ENCODE measurements at regions not wholly inside any gene's neighbourhood (a gene's known extent, or its start where the extent isn't known, plus 50 kb on each side); places are given as distances from the start of the nearest gene placed in this dataset.

DNA sequence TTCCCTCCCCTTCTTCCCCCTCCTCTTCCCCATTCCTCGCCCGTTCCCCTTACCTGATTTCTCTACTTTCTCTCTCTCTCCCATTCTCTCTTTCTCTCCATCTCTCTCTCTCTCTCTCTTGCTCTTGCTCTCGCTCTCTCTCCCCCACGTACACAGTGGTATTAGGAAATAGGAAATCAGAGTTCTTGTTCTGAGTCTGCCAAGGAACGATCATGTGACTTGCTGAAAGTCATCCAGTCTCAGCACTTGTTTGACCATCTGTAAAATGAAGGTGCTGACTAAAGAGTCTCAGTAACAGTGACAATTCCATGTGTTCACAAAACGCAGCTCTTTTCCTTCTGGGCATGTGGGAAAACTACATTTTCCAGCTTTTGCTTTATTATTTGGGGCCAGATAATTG is 445.0 kb upstream of the TGFBR2 start:
- Histone ChIP-seq H3K4me3 (ENCODE audit: low read depth, low read length) (no peak overlapping the region), H3K27ac (ENCODE audit: low read depth, low read length) (no peak overlapping the region), H3K79me2 (ENCODE audit: control insufficient read depth, insufficient read depth, low read length, unreplicated experiment) (no peaks in the 10 kb centered on the region), H3K4me1 (ENCODE audit: control insufficient read depth, insufficient read depth, low read length, unreplicated experiment) (peaks cover 31% of the 10 kb centered on the region), H2AFZ (ENCODE audit: low read length, unreplicated experiment) (peak overlapping the region; percentile 47), H3K36me3 (ENCODE audit: insufficient read depth, low read length) (no peaks in the 10 kb centered on the region), H3K27me3 (ENCODE audit: insufficient read depth, low read length) (no peaks in the 10 kb centered on the region)

GRCh38 chr3:30162579-30162978 is 443.8 kb upstream of the TGFBR2 start:
- H3K79me2 ChIP-seq (ENCODE audit: control insufficient read depth, insufficient read depth, low read length, unreplicated experiment), result no peaks in the 10 kb centered on the region
- no peaks in the 10 kb centered on the region for H3K36me3 ChIP-seq (ENCODE audit: insufficient read depth, low read length)

DNA sequence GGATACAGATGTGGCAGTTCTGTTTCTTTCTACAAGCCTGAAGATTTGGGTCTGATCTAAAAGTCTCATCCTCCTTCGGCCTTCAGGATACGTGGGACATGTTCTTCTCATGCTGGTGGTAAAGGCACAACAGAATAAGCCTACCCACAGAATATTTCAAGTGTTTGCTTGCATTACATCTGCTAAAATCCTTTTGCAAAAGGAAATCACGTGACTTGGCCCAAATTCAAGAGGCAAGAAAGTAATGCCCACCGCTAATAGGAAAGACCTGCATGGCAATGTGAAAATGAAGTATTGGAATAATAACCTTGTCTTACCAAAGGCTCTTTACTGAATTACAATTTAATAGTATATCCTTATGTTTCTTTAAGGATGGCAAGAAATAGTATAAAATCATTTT is 439.9 kb upstream of the TGFBR2 start:
- no peak overlapping the region for H3K4me3 ChIP-seq (ENCODE audit: low read depth, low read length)
- H2AFZ ChIP-seq (ENCODE audit: low read length, unreplicated experiment), result no peak overlapping the region

More at GRCh38 chr3:30162579-30162978, 443.8 kb upstream of the TGFBR2 start:
- no peak overlapping the region for H3K4me3 ChIP-seq (ENCODE audit: low read depth, low read length)
- H2AFZ ChIP-seq (ENCODE audit: low read length, unreplicated experiment), result peak overlapping the region; percentile 29
- no peaks in the 10 kb centered on the region for H3K27me3 ChIP-seq (ENCODE audit: insufficient read depth, low read length)
- H3K4me1 ChIP-seq (ENCODE audit: control insufficient read depth, insufficient read depth, low read length, unreplicated experiment), result peaks cover 21% of the 10 kb centered on the region
- 0 out of 2 replicates have a peak overlapping the region, but pooled peaks have one; percentile 21 for H3K27ac ChIP-seq (ENCODE audit: low read depth, low read length)

GRCh38 chr3:30167541-30168011 is 438.8 kb upstream of the TGFBR2 start:
- H3K4me1 ChIP-seq (ENCODE audit: control insufficient read depth, insufficient read depth, low read length, unreplicated experiment), result peaks cover 6% of the 10 kb centered on the region
- no peaks in the 10 kb centered on the region for H3K27me3 ChIP-seq (ENCODE audit: insufficient read depth, low read length)
- H3K4me3 ChIP-seq (ENCODE audit: low read depth, low read length), result no peak overlapping the region
- no peaks in the 10 kb centered on the region for H3K79me2 ChIP-seq (ENCODE audit: control insufficient read depth, insufficient read depth, low read length, unreplicated experiment)
- peak overlapping the region; percentile 15 for H2AFZ ChIP-seq (ENCODE audit: low read length, unreplicated experiment)
- H3K36me3 ChIP-seq (ENCODE audit: insufficient read depth, low read length), result no peaks in the 10 kb centered on the region
- no peak overlapping the region for H3K27ac ChIP-seq (ENCODE audit: low read depth, low read length)

More for the DNA sequence above, 439.9 kb upstream of the TGFBR2 start:
- Histone ChIP-seq H3K27ac (ENCODE audit: low read depth, low read length) (no peak overlapping the region), H3K36me3 (ENCODE audit: insufficient read depth, low read length) (no peaks in the 10 kb centered on the region), H3K27me3 (ENCODE audit: insufficient read depth, low read length) (no peaks in the 10 kb centered on the region), H3K4me1 (ENCODE audit: control insufficient read depth, insufficient read depth, low read length, unreplicated experiment) (peaks cover 15% of the 10 kb centered on the region), H3K79me2 (ENCODE audit: control insufficient read depth, insufficient read depth, low read length, unreplicated experiment) (no peaks in the 10 kb centered on the region)

DNA sequence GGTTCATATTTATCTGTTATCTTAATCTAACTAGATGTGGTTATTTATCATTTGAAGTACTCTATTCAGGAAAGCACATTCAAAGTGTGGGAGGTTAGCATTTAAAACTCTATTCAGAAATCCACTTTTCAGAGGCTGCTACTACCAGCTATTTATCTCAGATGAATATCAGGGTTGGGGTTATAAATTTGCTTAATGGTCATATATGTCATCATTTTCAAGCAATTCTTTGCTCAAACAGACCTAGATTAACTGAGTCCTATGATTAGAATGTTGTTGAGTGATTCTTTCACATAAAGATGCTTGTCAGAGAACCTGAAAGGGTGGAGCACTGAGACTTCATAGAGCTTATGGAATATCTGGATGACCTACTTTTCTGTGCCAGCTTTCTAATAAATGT is 436.9 kb upstream of the TGFBR2 start:
- Histone ChIP-seq H3K27ac (ENCODE audit: low read depth, low read length) (no peak overlapping the region), H3K36me3 (ENCODE audit: insufficient read depth, low read length) (no peaks in the 10 kb centered on the region), H3K27me3 (ENCODE audit: insufficient read depth, low read length) (no peaks in the 10 kb centered on the region), H3K79me2 (ENCODE audit: control insufficient read depth, insufficient read depth, low read length, unreplicated experiment) (no peaks in the 10 kb centered on the region), H2AFZ (ENCODE audit: low read length, unreplicated experiment) (no peak overlapping the region), H3K4me1 (ENCODE audit: control insufficient read depth, insufficient read depth, low read length, unreplicated experiment) (no peaks in the 10 kb centered on the region), H3K4me3 (ENCODE audit: low read depth, low read length) (no peak overlapping the region)

- no peak overlapping the region for H3K4me3 ChIP-seq (ENCODE audit: low read depth, low read length)
- no peak overlapping the region for H3K27ac ChIP-seq (ENCODE audit: low read depth, low read length)
- no peak overlapping the region for H2AFZ ChIP-seq (ENCODE audit: low read length, unreplicated experiment)
- H3K36me3 ChIP-seq (ENCODE audit: insufficient read depth, low read length), result no peaks in the 10 kb centered on the region
- H3K79me2 ChIP-seq (ENCODE audit: control insufficient read depth, insufficient read depth, low read length, unreplicated experiment), result no peaks in the 10 kb centered on the region
- H3K4me1 ChIP-seq (ENCODE audit: control insufficient read depth, insufficient read depth, low read length, unreplicated experiment), result no peaks in the 10 kb centered on the region
- no peaks in the 10 kb centered on the region for H3K27me3 ChIP-seq (ENCODE audit: insufficient read depth, low read length)
These were observed 435.5 kb upstream of the TGFBR2 start for GRCh38 chr3:30170681-30171438.

DNA sequence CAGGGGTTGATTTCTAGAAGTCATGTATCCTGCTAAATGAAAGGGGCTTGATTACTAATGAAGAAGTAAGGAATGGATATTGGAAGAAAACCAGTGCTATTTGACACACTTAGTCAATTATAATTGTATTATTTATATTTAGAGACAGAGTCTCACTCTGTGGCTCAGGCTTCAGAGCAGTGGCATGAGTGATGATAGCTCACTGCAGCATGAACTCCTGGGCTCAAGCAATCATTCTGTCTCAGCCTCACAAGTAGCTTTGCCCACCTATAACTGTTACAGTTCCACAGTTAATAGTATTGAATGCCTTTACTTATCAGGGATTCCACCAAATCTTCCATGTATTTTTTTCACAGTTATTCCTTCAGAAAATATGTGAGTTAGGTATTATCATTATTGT is 432.0 kb upstream of the TGFBR2 start:
- no peaks in the 10 kb centered on the region for H3K27me3 ChIP-seq (ENCODE audit: insufficient read depth, low read length)
- no peaks in the 10 kb centered on the region for H3K4me1 ChIP-seq (ENCODE audit: control insufficient read depth, insufficient read depth, low read length, unreplicated experiment)
- H2AFZ ChIP-seq (ENCODE audit: low read length, unreplicated experiment), result no peak overlapping the region
- H3K4me3 ChIP-seq (ENCODE audit: low read depth, low read length), result no peak overlapping the region
- H3K79me2 ChIP-seq (ENCODE audit: control insufficient read depth, insufficient read depth, low read length, unreplicated experiment), result no peaks in the 10 kb centered on the region
- no peaks in the 10 kb centered on the region for H3K36me3 ChIP-seq (ENCODE audit: insufficient read depth, low read length)
- no peak overlapping the region for H3K27ac ChIP-seq (ENCODE audit: low read depth, low read length)

DNA sequence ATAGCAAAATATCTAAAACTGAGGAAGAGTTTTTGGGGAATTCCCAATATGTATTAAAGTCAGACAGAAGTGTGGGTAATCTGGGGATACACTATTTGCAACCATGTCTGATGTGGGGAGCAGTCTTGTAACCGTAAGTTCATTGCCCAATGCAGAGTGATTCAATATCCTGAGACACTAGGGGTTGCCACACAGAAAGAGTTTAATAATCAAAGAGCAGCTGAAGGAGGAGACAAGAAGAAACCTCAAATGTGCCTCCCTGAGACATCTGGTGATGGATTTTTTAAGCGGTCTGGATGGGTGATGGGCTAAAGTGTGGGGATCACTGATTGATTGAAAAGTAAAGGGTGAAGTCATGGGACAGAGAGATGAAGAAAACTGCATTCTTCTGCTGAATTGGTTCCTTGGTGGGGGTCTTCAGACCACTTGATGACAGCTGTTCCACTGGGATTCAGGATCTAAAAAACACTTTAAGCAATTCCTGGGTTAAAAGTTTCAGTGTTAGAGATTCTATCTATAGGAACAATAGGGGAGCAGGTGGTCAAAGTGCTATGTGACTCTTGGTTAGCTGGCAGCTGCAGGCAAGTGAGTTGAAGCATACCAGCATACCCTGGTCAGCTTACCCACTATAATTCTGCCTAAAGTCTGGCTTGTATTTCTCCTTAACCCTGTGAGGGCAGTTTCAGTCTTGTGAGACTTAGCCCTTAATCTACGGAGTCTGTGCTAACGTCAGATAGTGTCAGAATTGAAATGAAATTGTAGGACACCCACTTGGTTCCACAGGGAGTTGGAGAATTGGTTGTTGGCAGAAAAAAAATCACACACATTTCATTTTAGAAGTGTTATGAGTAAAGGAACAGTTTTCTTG is 425.9 kb upstream of the TGFBR2 start:
- peak overlapping the region; percentile 23; the same call in 1 of the 2 replicates for H3K27ac ChIP-seq (ENCODE audit: low read depth, low read length)
- H3K27me3 ChIP-seq (ENCODE audit: insufficient read depth, low read length), result no peaks in the 10 kb centered on the region
- H3K4me3 ChIP-seq (ENCODE audit: low read depth, low read length), result no peak overlapping the region

DNA sequence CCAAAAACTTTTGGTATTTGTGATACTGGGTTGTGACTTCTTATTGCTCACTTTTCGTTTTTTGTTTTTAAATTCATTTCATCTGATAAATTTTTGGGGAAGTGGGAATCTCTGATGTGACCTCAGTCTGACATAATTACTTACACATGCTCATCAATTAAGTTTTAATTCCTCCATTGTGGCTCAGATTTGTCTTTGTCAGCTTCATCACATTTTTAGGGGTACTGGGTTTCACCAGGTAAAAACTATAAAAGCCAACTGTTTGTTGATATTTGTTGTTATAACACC is 425.3 kb upstream of the TGFBR2 start:
- Histone ChIP-seq H3K36me3 (ENCODE audit: insufficient read depth, low read length) (no peaks in the 10 kb centered on the region), H3K4me1 (ENCODE audit: control insufficient read depth, insufficient read depth, low read length, unreplicated experiment) (peaks cover 13% of the 10 kb centered on the region), H2AFZ (ENCODE audit: low read length, unreplicated experiment) (peak overlapping the region; percentile 28), H3K27me3 (ENCODE audit: insufficient read depth, low read length) (no peaks in the 10 kb centered on the region), H3K4me3 (ENCODE audit: low read depth, low read length) (no peak overlapping the region), H3K27ac (ENCODE audit: low read depth, low read length) (no peak overlapping the region), H3K79me2 (ENCODE audit: control insufficient read depth, insufficient read depth, low read length, unreplicated experiment) (no peaks in the 10 kb centered on the region)

More for the DNA sequence above, 425.9 kb upstream of the TGFBR2 start:
- H3K4me1 ChIP-seq (ENCODE audit: control insufficient read depth, insufficient read depth, low read length, unreplicated experiment), result peaks cover 13% of the 10 kb centered on the region
- H3K36me3 ChIP-seq (ENCODE audit: insufficient read depth, low read length), result no peaks in the 10 kb centered on the region
- H2AFZ ChIP-seq (ENCODE audit: low read length, unreplicated experiment), result peak overlapping the region; percentile 28
- H3K79me2 ChIP-seq (ENCODE audit: control insufficient read depth, insufficient read depth, low read length, unreplicated experiment), result no peaks in the 10 kb centered on the region

- no peak overlapping the region for H2AFZ ChIP-seq (ENCODE audit: low read length, unreplicated experiment)
- no peak overlapping the region for H3K27ac ChIP-seq (ENCODE audit: low read depth, low read length)
- H3K4me3 ChIP-seq (ENCODE audit: low read depth, low read length), result no peak overlapping the region
- H3K4me1 ChIP-seq (ENCODE audit: control insufficient read depth, insufficient read depth, low read length, unreplicated experiment), result peaks cover 13% of the 10 kb centered on the region
- no peaks in the 10 kb centered on the region for H3K79me2 ChIP-seq (ENCODE audit: control insufficient read depth, insufficient read depth, low read length, unreplicated experiment)
- no peaks in the 10 kb centered on the region for H3K27me3 ChIP-seq (ENCODE audit: insufficient read depth, low read length)
- no peaks in the 10 kb centered on the region for H3K36me3 ChIP-seq (ENCODE audit: insufficient read depth, low read length)
These were observed 424.8 kb upstream of the TGFBR2 start for GRCh38 chr3:30181581-30181980.
